H1 (cell line): ENCODE measurements at regions not wholly inside any gene's neighbourhood (a gene's known extent, or its start where the extent isn't known, plus 50 kb on each side); places are given as distances from the start of the nearest gene placed in this dataset.

Experiments used
- CHD7 ChIP-seq: fragments of 300-600 bp; sonication (generic); IDR thresholded peaks from 2 replicates; pipeline ENCODE4 v1.7.1; 2012; ENCODE audit warnings: low read length, moderate library complexity, mild to moderate bottlenecking, inconsistent platforms; ENCODE audit not compliant: insufficient replicate concordance
- JUN ChIP-seq: IDR thresholded peaks from 2 replicates; pipeline ENCODE4 v1.6.1; 2011; ENCODE audit warnings: low read depth, mild to moderate bottlenecking, improper control_type of control experiment, low read length
- PHF8 ChIP-seq: fragments of 200-600 bp; sonication (generic); conservative IDR thresholded peaks from 2 replicates; pipeline ENCODE4 v1.7.1; 2012; ENCODE audit warnings: low read depth, mild to moderate bottlenecking, inconsistent platforms, low read length, moderate library complexity
- TEAD4 ChIP-seq: IDR thresholded peaks from 2 replicates; pipeline ENCODE4 v1.6.1; 2012; ENCODE audit warnings: low read depth, low read length, inconsistent platforms, mixed read lengths

DNA sequence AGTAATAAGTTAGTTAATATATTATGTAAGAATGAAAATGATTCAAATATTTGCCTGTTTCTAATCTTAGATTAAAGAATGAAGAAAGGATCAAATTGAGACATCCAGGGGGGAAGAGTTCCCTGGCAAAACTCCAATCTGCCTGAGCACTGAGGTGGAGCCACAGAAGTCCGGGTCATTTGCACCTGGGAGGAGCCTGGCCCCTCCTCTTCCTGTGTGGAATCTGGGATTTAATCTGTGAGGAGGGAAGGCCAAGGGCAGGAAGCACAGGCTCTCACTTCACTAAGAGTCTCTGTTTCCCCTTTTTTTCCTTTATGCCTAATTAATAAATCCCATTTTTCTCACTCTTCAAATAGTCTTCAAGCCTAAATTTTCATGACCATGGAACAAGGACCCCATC is 599.5 kb downstream of the FLRT2 start (continued):
- TF ChIP-seq CHD7 (no peak), JUN (no peak), TEAD4 (no peak), PHF8 (no peak)
